GM23248 (cell line): ENCODE measurements at regions not wholly inside any gene's neighbourhood (a gene's known extent, or its start where the extent isn't known, plus 50 kb on each side); places are given as distances from the start of the nearest gene placed in this dataset.

Source experiments
- EZH2 ChIP-seq: fragments of 200-600 bp; sonication (generic); IDR thresholded peaks from 2 replicates; pipeline ENCODE4 v1.6.1; 2018; ENCODE audit warnings: antibody characterized with exemption, mild to moderate bottlenecking; ENCODE audit not compliant: insufficient read depth, poor library complexity, severe bottlenecking
- EZH2phosphoT487 ChIP-seq: fragments of 200-600 bp; sonication (generic); IDR thresholded peaks from 2 replicates; pipeline ENCODE4 v1.6.1; 2018; ENCODE audit warnings: antibody characterized with exemption, moderate library complexity, mild to moderate bottlenecking, low read depth; ENCODE audit not compliant: insufficient read depth

DNA sequence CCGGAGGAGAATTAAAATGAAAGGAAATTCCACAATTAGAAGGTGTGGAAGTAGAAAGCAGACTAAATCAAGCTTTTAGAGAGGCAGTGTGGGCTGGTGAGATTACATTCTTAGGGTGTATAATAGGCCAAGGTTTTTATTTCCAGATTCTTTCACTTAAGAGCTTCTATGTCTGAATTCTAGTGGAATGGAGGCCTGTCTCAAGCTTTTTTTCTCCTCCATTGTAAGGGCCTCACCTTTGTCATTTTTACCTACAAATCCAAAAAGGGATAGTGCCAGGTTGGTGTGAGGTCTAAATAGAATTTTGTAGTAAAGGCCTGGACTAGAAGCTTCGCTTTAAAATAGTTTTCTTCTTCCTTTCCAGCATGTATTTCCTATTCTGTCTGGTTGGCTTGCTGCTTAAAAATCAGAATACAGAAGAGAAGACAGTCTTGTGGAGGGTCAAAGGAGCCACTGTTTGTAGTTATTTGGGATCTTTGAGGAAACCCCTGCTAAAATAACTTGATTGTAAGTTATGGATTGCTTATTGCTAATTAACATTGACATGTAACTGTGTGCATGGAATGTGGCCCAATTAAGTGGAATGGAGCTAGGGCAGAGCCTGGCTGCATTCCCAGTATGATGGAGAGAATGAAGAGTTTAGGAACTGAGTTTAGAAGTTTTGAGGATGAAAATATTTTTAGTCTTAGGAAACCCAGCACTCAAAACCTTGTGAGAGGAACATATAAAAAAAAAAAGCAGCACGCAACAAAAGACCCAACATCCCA is 162.5 kb upstream of the B3GALT2 start:
- TF ChIP-seq EZH2phosphoT487 (no peak), EZH2 (no peak)
